Activated T-helper 2 cell treated with anti-CD3 and anti-CD28 coated beads, Interferon-gamma antibody, Interleukin-2, Interleukin-4, amounts not matched to agents 10 μg/mL and 5 μg/mL and 100 μg/mL, durations not matched to agents 14 hours and 24 hours and 36 hours (primary cell): ENCODE measurements at regions not wholly inside any gene's neighbourhood (a gene's known extent, or its start where the extent isn't known, plus 50 kb on each side); places are given as distances from the start of the nearest gene placed in this dataset.
"Not testable (repeated sequence)": the region's sequence is repeated elsewhere in the genome, so short reads cannot be mapped to it uniquely, and the experiment has no call there.

Source experiments
- DNase-seq: peaks from one replicate; pipeline ENCODE4 v3.0.0; 2021; ENCODE audit warnings: low spot score
- H3K27ac Mint-ChIP-seq: one replicate; pipeline ENCODE4 v1.8.0; 2021; ENCODE audit warnings: mixed read lengths
- H3K27me3 Mint-ChIP-seq: one replicate; pipeline ENCODE4 v1.8.0; 2021; ENCODE audit warnings: low read depth, mixed read lengths
- H3K36me3 Mint-ChIP-seq: one replicate; pipeline ENCODE4 v1.8.0; 2021; ENCODE audit warnings: low read depth, mixed read lengths
- H3K4me1 Mint-ChIP-seq: one replicate; pipeline ENCODE4 v1.8.0; 2021; ENCODE audit warnings: low read depth, mixed read lengths
- H3K4me3 Mint-ChIP-seq: one replicate; pipeline ENCODE4 v1.8.0; 2021; ENCODE audit warnings: low read depth, mild to moderate bottlenecking, moderate library complexity, mixed read lengths
- H3K9me3 Mint-ChIP-seq: one replicate; pipeline ENCODE4 v1.8.0; 2021; ENCODE audit warnings: mixed read lengths
- intact Hi-C: fragments of 100-400 bp; cut with micrococcal nuclease; formaldehyde crosslinking; loops from one replicate; pipeline ENCODE4 v1.15.1; 2023

DNA sequence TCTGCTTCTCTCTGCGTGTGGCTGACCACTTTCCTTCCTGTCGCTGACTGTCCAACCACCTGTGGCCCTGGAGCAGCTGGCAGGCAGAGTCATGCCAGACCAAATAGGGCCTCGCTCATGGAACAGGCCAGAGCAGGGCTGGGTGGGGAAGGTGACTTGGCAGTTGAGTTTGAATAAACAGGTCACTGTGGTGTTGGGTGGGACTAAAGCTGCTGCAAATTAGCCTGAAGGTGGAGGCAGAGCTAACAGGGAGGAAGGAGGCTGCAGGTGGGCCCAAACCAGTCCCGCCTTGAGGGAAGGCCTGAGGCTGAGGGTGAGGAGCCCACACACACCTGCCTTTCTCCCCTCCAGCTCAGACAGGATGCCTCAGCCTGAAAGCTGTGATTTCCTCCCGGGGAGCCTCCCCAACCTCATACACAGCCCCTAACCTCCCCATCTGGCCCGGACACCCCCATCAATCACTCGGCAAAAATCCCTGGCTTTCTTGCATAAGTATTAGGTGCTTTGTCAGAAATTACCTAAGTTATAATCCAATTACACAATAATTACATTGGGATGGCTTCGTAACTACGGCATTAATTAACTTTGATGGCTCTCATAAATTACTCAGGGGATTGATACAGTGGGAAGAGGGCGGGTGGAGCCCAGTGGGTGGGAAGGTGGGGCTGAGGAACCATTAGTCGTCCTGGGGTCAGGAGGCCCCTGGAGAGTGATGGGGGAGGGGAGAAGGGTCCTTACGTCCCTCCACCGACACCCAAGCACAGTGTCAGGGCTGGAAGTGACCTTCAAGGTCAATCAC lies 97.7 kb upstream of the PCBD1 start:
- intact Hi-C loops = no loop called here
- H3K4me3 Mint-ChIP-seq = no peak overlapping the region
- H3K27ac Mint-ChIP-seq = no peak overlapping the region
- no peaks in the 10 kb centered on the region for H3K27me3 Mint-ChIP-seq
- no peak for DNase-seq
- peaks cover 16% of the 10 kb centered on the region for H3K4me1 Mint-ChIP-seq
- H3K36me3 Mint-ChIP-seq = no peaks in the 10 kb centered on the region
- H3K9me3 Mint-ChIP-seq = no peaks in the 10 kb centered on the region

DNA sequence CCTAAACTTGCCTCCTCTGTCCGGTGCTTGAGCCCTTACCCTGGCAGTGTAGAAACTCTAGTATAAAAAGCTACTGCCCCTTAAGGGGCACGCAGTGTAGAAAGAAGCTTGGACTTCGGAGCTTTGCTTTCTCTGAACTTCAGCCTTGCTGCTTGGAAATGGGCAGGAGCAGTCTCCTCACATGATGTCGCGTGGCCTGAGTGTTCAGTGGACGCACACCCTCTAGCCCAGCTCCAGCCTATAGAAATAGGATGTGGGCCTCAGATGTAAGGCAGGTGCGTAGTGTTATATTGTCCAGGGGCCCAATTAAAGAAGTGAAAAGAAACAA lies 98.2 kb upstream of the PCBD1 start:
- Mint-ChIP-seq H3K4me3 (no peak overlapping the region), H3K27ac (no peak overlapping the region), H3K4me1 (peaks cover 16% of the 10 kb centered on the region), H3K36me3 (no peaks in the 10 kb centered on the region), H3K9me3 (no peaks in the 10 kb centered on the region), H3K27me3 (no peaks in the 10 kb centered on the region)
- intact Hi-C loops = no loop called here
- DNase-seq = no peak

DNA sequence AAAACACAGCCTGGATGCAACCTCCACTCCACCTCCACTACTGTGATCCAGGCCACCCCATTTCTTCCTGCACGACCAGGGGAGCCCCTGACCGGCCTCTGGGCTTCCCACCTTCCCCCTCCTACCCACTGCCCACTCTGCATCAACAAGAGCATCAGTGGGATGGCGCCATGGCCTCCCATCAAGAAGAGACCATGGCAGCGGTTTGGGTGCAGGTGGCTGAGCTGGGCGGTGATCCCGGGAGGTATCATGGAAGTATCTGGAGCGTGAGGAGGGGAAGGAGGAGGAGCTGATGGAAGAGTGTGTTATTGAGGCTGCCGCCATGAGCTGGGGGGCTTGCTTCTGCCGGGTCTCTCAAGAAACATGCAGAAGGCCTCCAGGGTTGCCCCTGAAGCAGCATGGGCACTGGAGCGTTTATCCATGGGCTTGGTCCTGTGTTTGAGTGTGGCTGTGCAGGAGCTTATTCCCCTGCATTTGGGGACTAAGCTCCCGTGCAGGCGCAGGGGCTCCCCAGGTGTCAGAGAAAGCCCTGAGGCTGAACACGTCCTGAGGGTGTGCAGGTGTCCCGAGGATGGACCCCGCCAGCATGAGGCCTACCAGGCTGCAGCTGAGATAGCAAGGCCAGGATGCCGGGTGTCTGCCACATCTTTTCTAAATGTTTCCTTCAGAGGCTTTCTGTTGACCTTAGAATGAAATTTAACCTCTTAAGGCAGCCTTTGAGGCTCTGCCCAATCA lies 99.2 kb upstream of the PCBD1 start:
- intact Hi-C loops = no loop called here
- Mint-ChIP-seq H3K4me1 (peaks cover 12% of the 10 kb centered on the region), H3K27ac (no peak overlapping the region), H3K36me3 (no peaks in the 10 kb centered on the region), H3K4me3 (no peak overlapping the region), H3K9me3 (no peaks in the 10 kb centered on the region), H3K27me3 (no peaks in the 10 kb centered on the region)
- DNase-seq = no peak

DNA sequence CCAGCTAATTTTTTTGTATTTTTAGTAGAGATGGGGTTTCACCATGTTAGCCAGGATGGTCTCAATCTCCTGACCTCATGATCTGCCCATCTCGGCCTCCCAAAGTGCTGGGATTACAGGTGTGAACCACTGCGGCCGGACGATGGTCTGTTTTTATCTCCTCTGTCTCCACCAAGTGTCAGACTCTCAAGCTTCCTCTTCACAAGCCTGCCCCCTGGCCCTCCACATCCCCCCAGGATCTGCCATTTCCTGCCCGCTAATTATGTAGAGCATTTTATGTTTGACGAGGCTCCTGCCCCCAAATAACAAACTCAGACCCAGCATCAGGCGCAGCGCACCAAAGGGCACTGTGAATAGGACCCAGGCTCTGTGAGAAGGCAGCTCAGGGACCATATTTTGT lies 101.8 kb upstream of the PCBD1 start:
- intact Hi-C loops, H3K36me3 Mint-ChIP-seq, H3K4me1 Mint-ChIP-seq: not testable (repeated sequence)

DNA sequence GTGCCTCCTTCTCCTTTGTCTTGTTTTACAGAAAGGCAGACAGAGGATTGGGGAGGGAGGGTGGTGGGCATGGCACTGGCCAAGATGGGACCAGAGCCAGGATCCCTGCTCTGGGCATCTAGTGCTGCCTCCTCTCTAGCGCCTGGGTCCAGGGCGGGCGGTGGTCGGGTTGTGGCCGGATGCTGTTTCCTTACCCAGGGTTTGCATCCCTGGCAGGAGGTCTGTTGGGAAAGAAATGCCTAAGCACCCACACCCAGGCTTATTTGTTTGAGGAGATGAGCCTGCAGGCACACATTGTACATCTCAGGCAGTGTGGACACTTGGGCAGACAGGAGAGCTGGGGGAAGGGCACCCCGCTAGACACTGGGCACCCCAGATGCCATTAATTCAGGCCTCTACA lies 102.3 kb upstream of the PCBD1 start:
- Mint-ChIP-seq H3K27me3 (no peaks in the 10 kb centered on the region), H3K4me3 (no peak overlapping the region), H3K4me1 (peaks cover 2% of the 10 kb centered on the region), H3K27ac (no peak overlapping the region), H3K36me3 (no peaks in the 10 kb centered on the region), H3K9me3 (no peaks in the 10 kb centered on the region)
- DNase-seq = no peak
- intact Hi-C loops = no loop called here

More for the DNA sequence above, 101.8 kb upstream of the PCBD1 start:
- not testable (repeated sequence) for H3K4me3 Mint-ChIP-seq, H3K27ac Mint-ChIP-seq, H3K27me3 Mint-ChIP-seq, H3K9me3 Mint-ChIP-seq, DNase-seq

DNA sequence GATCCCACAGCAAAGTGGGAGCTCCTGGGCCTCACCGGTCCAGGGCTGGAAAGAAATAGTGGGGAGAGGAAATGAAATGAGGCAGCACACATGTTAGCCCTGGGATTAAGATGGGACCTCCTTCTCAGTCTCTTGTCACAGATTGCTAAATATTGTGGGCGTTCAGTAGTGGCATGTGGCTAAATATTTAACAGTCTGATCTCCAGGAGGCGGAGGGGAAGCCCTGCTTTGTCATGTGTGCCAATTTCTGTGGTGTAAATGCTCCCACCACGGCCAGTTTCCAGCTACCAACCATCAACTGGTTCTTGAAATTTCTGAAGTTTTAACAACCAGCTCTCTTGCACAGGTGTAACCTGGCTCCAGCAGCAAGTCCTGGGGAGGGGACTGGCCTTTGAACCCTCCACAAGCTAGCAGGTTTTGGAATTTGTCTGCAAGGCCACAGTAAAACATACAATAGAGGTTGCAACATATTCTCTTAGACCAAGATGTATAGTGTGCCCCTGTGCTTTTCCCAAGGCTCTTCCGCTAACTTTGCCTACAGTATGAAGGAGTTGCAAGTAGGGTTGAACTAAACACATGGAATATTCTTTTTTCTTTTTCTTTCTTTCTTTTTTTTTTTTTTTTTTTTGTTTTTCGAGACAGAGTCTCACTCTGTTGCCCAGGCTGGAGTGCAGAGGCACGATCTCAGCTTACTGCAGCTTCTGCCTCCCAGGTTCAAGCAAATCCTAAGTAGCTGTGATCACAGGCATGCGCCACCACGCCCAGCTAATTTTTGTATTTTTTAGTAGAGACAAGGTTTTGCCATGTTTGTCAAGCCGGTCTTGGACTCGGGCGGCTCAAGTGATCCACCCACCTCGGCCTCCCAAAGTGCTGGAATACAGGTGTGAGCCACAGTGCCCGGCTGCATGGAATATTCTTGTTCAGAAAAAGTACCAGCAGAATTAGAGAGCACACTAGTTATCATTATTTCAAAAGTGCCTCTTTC lies 103.1 kb upstream of the PCBD1 start:
- H3K27ac Mint-ChIP-seq = no peak overlapping the region
- no peaks in the 10 kb centered on the region for H3K9me3 Mint-ChIP-seq
- H3K4me3 Mint-ChIP-seq = no peak overlapping the region
- intact Hi-C loops = no loop called here
- H3K4me1 Mint-ChIP-seq = no peaks in the 10 kb centered on the region
- H3K36me3 Mint-ChIP-seq = no peaks in the 10 kb centered on the region
- no peak for DNase-seq
- peaks cover 4% of the 10 kb centered on the region for H3K27me3 Mint-ChIP-seq

DNA sequence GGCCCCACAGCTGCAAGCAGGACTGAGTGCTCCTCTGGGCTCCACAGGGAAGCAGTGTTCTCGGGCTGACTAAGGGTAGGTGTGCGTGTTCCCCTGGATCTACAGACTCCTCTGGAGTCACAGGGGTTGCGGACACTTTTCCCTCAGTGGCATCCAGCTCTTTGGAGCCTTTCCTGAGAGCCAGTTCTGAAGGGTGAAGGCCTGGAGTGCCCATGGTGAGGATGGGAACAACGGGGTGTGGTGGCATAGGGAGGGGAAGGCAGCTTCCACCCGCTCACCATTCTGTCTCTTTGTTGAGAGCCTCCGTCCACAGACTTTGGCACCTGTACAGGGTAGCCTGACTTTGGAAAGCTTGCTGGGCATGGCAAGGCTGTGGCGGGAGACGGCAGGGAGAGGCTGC lies 104.1 kb upstream of the PCBD1 start:
- no peaks in the 10 kb centered on the region for H3K9me3 Mint-ChIP-seq
- H3K4me1 Mint-ChIP-seq = no peaks in the 10 kb centered on the region
- H3K36me3 Mint-ChIP-seq = no peaks in the 10 kb centered on the region
- DNase-seq = no peak
- peaks cover 4% of the 10 kb centered on the region for H3K27me3 Mint-ChIP-seq
- H3K27ac Mint-ChIP-seq = no peak overlapping the region
- intact Hi-C loops = no loop called here
- no peak overlapping the region for H3K4me3 Mint-ChIP-seq

DNA sequence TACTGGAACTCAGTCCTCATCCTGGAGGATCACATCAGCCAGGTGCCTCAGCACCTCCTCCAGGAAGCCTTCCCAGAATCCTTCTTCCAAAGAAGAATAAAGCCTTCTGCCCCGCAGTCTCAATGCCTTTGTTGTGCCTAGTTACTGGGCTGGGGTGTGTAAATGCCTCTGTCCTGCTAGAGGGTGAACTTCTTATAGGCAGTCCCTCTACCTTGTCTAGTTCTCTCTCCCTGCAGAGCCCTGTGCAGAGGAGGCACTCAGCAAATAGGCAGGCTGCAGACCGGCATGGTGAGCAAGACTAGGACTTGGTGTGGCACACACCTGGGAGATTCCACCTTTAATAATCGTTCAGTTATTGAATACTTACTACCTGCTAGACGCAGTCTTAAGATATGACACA lies 104.7 kb upstream of the PCBD1 start:
- intact Hi-C loops = no loop called here
- no peak for DNase-seq
- Mint-ChIP-seq H3K4me3 (no peak overlapping the region), H3K4me1 (no peaks in the 10 kb centered on the region), H3K36me3 (no peaks in the 10 kb centered on the region), H3K27me3 (peaks cover 4% of the 10 kb centered on the region), H3K9me3 (no peaks in the 10 kb centered on the region), H3K27ac (no peak overlapping the region)

DNA sequence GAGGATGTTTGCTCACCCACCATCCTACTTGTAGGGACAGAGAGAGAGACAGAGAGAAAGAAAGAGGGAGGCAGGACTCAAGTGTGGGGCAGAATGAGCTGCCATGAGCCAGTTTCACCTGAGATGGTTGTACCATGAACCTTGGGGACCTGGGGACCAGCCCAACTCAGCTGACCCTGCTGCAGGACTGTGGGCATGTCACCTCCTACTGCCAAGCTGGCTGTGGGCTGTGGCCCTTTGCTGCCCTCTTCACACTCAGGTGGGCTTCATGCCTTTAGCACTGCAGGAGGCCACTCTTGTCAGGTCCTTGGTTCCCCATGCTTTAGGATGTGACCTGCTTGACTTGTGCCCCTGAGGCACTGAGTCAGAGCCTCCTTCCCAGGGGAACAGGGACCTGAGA lies 108.2 kb upstream of the PCBD1 start:
- H3K4me3 Mint-ChIP-seq = no peak overlapping the region
- peaks cover 8% of the 10 kb centered on the region for H3K27me3 Mint-ChIP-seq
- H3K27ac Mint-ChIP-seq = no peak overlapping the region
- DNase-seq = no peak
- no peaks in the 10 kb centered on the region for H3K36me3 Mint-ChIP-seq
- intact Hi-C loops = no loop called here
- no peaks in the 10 kb centered on the region for H3K4me1 Mint-ChIP-seq
- no peaks in the 10 kb centered on the region for H3K9me3 Mint-ChIP-seq

DNA sequence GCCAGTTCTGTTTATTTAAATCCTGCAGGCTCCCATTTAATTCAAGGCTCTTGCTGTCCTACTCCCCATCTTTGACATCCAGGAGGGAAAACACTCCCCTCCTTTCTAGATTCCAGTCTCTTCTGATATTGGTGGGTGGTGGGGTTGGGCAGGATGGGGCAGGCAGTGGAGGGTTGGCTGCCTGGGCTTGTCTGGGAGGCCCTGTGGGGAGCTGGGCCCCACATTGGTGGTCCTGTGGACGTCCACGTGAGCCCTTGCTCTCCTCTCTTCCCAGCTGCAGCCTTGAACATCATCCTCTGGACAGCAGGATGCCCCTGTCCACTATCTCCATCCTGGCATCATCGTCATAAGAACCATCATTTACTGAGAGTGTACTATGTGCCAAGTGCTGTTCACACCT lies 108.9 kb upstream of the PCBD1 start:
- DNase-seq = no peak
- Mint-ChIP-seq H3K27ac (no peak overlapping the region), H3K9me3 (no peaks in the 10 kb centered on the region), H3K36me3 (no peaks in the 10 kb centered on the region), H3K4me1 (no peaks in the 10 kb centered on the region), H3K4me3 (no peak overlapping the region), H3K27me3 (peaks cover 8% of the 10 kb centered on the region)
- intact Hi-C loops = no loop called here

DNA sequence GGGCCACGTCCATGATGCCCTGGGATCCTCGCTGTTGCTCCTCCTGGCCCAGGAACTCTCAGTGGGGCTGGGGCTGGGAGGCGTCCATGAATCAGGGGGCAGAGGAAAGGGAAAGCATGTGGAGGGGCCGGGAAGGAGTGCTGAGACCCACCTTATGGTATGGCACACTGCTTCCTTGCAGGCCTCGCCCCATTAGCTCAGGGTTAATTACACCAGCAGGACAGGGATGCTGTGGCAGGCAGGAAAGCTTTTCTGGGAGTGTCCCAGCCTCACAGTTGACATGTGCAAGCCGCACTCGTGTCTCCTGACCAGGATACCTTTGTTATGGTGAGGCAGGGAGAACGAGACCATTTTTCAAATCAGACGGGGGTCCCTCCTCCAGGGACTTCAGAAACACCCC lies 109.7 kb upstream of the PCBD1 start:
- no peak overlapping the region for H3K27ac Mint-ChIP-seq
- no peak for DNase-seq
- H3K27me3 Mint-ChIP-seq = peaks cover 8% of the 10 kb centered on the region
- intact Hi-C loops = no loop called here
- no peaks in the 10 kb centered on the region for H3K9me3 Mint-ChIP-seq
- H3K4me1 Mint-ChIP-seq = no peaks in the 10 kb centered on the region
- H3K36me3 Mint-ChIP-seq = no peaks in the 10 kb centered on the region
- H3K4me3 Mint-ChIP-seq = no peak overlapping the region

DNA sequence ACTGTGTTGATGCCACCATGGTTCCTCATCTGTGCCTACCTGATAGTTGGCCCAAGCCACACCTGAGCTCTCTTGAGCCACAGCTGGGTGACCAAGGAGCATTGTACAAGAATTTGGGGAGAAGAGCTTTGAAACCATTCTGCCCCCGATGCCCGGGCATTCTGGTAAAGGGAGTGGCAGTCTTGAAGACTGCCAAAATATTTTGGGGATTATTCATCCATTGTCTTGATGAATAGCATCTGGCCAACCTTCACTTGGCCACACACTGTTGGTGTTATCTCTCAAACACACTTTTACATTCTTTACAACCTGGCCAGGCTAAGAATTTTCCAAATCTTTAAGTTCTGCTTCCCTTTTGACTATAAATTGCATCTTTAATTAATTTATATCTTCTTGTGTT lies 113.1 kb upstream of the PCBD1 start:
- H3K27me3 Mint-ChIP-seq = peaks cover 4% of the 10 kb centered on the region
- H3K9me3 Mint-ChIP-seq = no peaks in the 10 kb centered on the region

More for the DNA sequence above, 113.1 kb upstream of the PCBD1 start:
- no peak for DNase-seq
- no peaks in the 10 kb centered on the region for H3K4me1 Mint-ChIP-seq
- intact Hi-C loops = no loop called here
- no peak overlapping the region for H3K27ac Mint-ChIP-seq
- H3K36me3 Mint-ChIP-seq = no peaks in the 10 kb centered on the region
- no peak overlapping the region for H3K4me3 Mint-ChIP-seq
